Astrocyte of the cerebellum (primary cell): ENCODE measurements at regions not wholly inside any gene's neighbourhood (a gene's known extent, or its start where the extent isn't known, plus 50 kb on each side); places are given as distances from the start of the nearest gene placed in this dataset.

Experiments used
- DNase-seq: peaks from one replicate; pipeline ENCODE4 v3.0.0-alpha.2; 2011; ENCODE audit warnings: low read depth
- H3K4me3 ChIP-seq: 2 replicates; pipeline ENCODE4 v1.5.1; 2011; ENCODE audit warnings: mild to moderate bottlenecking, low read depth, low read length, moderate library complexity
- CTCF ChIP-seq: IDR thresholded peaks from 2 replicates; pipeline ENCODE4 v1.5.1; 2012; ENCODE audit warnings: low read length, low read depth, moderate library complexity, mild to moderate bottlenecking; ENCODE audit errors: missing control alignments
- in situ Hi-C: cut with HindIII; loops from 2 replicates; pipeline ENCODE4 v1.10.0; 2017; ENCODE audit warnings: low sequenced_read_pairs

- in situ Hi-C loops = loop anchor here (5.0 kb wide), 1 partner anchor 37 kb away; no protein-coding TSS in a partner anchor
- TF ChIP-seq CTCF = no peak
- DNase-seq = no peak
- no peak overlapping the region for H3K4me3 ChIP-seq
These were observed 290.9 kb downstream of the C3orf38 start for GRCh38 chr3:88440701-88441100.

GRCh38 chr3:88443066-88443465 lies 293.3 kb downstream of the C3orf38 start:
- H3K4me3 ChIP-seq = no peak overlapping the region
- in situ Hi-C loops = loop anchor here (5.0 kb wide), 1 partner anchor 34 kb away; no protein-coding TSS in a partner anchor
- DNase-seq = no peak
- no peak for TF ChIP-seq CTCF

GRCh38 chr3:88444251-88444650 lies 294.5 kb downstream of the C3orf38 start:
- in situ Hi-C loops = loop anchor here (5.0 kb wide), 1 partner anchor 33 kb away; no protein-coding TSS in a partner anchor

DNA sequence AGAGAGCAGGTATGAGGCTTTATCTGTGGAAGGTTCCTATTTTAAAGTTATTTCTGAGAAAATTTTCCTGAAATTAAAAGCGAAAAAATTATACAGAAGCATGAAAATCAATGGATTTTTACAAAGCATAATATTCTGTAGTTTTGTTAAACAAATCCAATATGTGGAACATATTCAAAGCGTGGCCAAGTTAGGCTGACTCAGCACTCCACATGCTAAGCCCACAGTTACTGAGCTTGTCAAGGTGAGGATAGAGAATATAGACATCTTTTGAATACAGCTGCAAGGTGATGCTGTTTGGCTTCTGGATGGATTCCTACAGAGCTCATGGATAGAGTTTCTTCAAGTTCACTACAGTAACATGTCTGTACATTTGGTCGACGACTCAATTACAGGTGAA lies 302.5 kb downstream of the C3orf38 start:
- no peak overlapping the region for H3K4me3 ChIP-seq
- TF ChIP-seq CTCF = no peak
- no peak for DNase-seq
- in situ Hi-C loops = no loop called here

More at GRCh38 chr3:88444251-88444650, 294.5 kb downstream of the C3orf38 start:
- no peak for TF ChIP-seq CTCF
- H3K4me3 ChIP-seq = no peak overlapping the region
- no peak for DNase-seq

- H3K4me3 ChIP-seq = no peak overlapping the region
- in situ Hi-C loops = no loop called here
- DNase-seq = no peak
- TF ChIP-seq CTCF = no peak
These were observed 310.6 kb downstream of the C3orf38 start for GRCh38 chr3:88460369-88460768.

GRCh38 chr3:88462230-88462629 lies 312.5 kb downstream of the C3orf38 start:
- in situ Hi-C loops = no loop called here
- DNase-seq = no peak
- TF ChIP-seq CTCF = no peak
- no peak overlapping the region for H3K4me3 ChIP-seq

DNA sequence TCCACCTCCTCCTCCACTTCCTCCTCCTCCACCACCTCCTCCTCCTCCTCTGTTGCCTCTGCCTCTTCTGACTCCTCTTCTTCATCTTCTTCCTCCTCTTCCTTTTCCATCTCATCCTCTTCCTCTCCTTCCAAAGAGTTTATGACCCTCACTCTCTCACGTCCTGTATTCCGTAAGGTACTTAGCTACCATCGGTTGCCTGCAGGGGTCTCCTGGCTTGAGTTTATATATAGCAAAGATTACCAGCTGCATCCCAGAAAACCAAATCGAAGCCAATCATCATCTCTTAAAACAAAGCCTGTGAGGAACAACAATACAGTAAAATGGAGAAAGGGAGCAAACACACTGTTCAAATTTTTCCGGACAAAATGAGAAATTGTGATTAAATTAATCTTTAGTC lies 317.4 kb downstream of the C3orf38 start:
- no peak for DNase-seq
- no peak for TF ChIP-seq CTCF
- in situ Hi-C loops = no loop called here
- no peak overlapping the region for H3K4me3 ChIP-seq
